ENCODE measurements at regions not wholly inside any gene's neighbourhood (a gene's known extent, or its start where the extent isn't known, plus 50 kb on each side); places are given as distances from the start of the nearest gene placed in this dataset.

- TF ChIP-seq POLR2A (IDR thresholded peaks at IDR 0.05) (no peak), CTCF (IDR thresholded peaks at IDR 0.05 in 4 of 5, conservative IDR thresholded peaks at IDR 0.05 in 1 of 5) (no peak)
- Histone ChIP-seq H3K4me3 (no peak overlapping the region), H3K27me3 (no peaks in the 10 kb centered on the region), H3K9me3 (no peaks in the 10 kb centered on the region), H3K36me3 (no peaks in the 10 kb centered on the region), H3K4me1 (no peaks in the 10 kb centered on the region), H3K27ac (no peak overlapping the region)
- ATAC-seq (no peak), DNase-seq (no peak)
- in situ Hi-C loops (cut with MboI; ENCODE audit: low sequenced_read_pairs in 4 of 4) (no loop called here), intact Hi-C loops (cut with DNase I; ENCODE audit: low total_unique reads) (no loop called here)
Observed at GRCh38 chr5:157983906-157984551, 125.1 kb upstream of the CLINT1 start.

GRCh38 chr5:157978061-157978460 is 119.1 kb upstream of the CLINT1 start:
- in situ Hi-C loops (cut with MboI; ENCODE audit: low sequenced_read_pairs in 4 of 4) (no loop called here), intact Hi-C loops (cut with DNase I; ENCODE audit: low total_unique reads) (no loop called here)
- Histone ChIP-seq H3K27me3 (no peaks in the 10 kb centered on the region), H3K9me3 (no peaks in the 10 kb centered on the region), H3K4me3 (no peak overlapping the region), H3K36me3 (no peaks in the 10 kb centered on the region), H3K4me1 (no peaks in the 10 kb centered on the region), H3K27ac (no peak overlapping the region)
- DNase-seq, result no peak
- no peak for ATAC-seq
- TF ChIP-seq POLR2A (IDR thresholded peaks at IDR 0.05), result no peak
- no peak for TF ChIP-seq CTCF (IDR thresholded peaks at IDR 0.05 in 4 of 5, conservative IDR thresholded peaks at IDR 0.05 in 1 of 5)

- intact Hi-C loops (cut with DNase I; ENCODE audit: low total_unique reads), result no loop called here
- Histone ChIP-seq H3K4me1 (no peaks in the 10 kb centered on the region), H3K27ac (no peak overlapping the region), H3K4me3 (no peak overlapping the region), H3K9me3 (no peaks in the 10 kb centered on the region), H3K27me3 (no peaks in the 10 kb centered on the region), H3K36me3 (no peaks in the 10 kb centered on the region)
- ATAC-seq (no peak), DNase-seq (no peak)
- TF ChIP-seq CTCF (IDR thresholded peaks at IDR 0.05 in 4 of 5, conservative IDR thresholded peaks at IDR 0.05 in 1 of 5), result no peak
- TF ChIP-seq POLR2A (IDR thresholded peaks at IDR 0.05), result no peak
- in situ Hi-C loops (cut with MboI; ENCODE audit: low sequenced_read_pairs in 4 of 4), result no loop called here
Observed at GRCh38 chr5:157976429-157976828, 117.5 kb upstream of the CLINT1 start.

- Histone ChIP-seq H3K27ac (no peak overlapping the region), H3K36me3 (no peaks in the 10 kb centered on the region), H3K4me1 (no peaks in the 10 kb centered on the region), H3K4me3 (no peak overlapping the region), H3K9me3 (no peaks in the 10 kb centered on the region), H3K27me3 (no peaks in the 10 kb centered on the region)
- intact Hi-C loops (cut with DNase I; ENCODE audit: low total_unique reads) (no loop called here), in situ Hi-C loops (cut with MboI; ENCODE audit: low sequenced_read_pairs in 4 of 4) (no loop called here)
- DNase-seq (no peak), ATAC-seq (no peak)
- TF ChIP-seq CTCF (IDR thresholded peaks at IDR 0.05 in 4 of 5, conservative IDR thresholded peaks at IDR 0.05 in 1 of 5) (no peak), POLR2A (IDR thresholded peaks at IDR 0.05) (no peak)
Observed at GRCh38 chr5:157972579-157972978, 113.6 kb upstream of the CLINT1 start.

Measured in gastrocnemius medialis (tissue), 4 donors.